HFF-Myc (cell line): ENCODE measurements at regions not wholly inside any gene's neighbourhood (a gene's known extent, or its start where the extent isn't known, plus 50 kb on each side); places are given as distances from the start of the nearest gene placed in this dataset.
"Not testable (repeated sequence)": the region's sequence is repeated elsewhere in the genome, so short reads cannot be mapped to it uniquely, and the experiment has no call there.

ENCODE experiments used
- DNase-seq: peaks from one replicate; pipeline ENCODE4 v3.0.0-alpha.2; 2011; ENCODE audit warnings: low read depth; ENCODE audit errors: extremely low read depth
- H3K4me3 ChIP-seq: replicated peaks from 2 replicates; pipeline ENCODE4 v1.5.1; 2011; ENCODE audit warnings: low read depth, mild to moderate bottlenecking, control low read depth, low read length
- CTCF ChIP-seq: IDR thresholded peaks from 2 replicates; pipeline ENCODE4 v1.5.1; 2012; ENCODE audit warnings: mild to moderate bottlenecking, low read depth, low read length, control low read depth; ENCODE audit errors: missing control alignments

- DNase-seq = no peak
- TF ChIP-seq CTCF = no peak
- H3K4me3 ChIP-seq = no peak overlapping the region
These were observed 288.7 kb downstream of the CD109 start for GRCh38 chr6:73984571-73985210.

- H3K4me3 ChIP-seq = no peak overlapping the region
- no peak for DNase-seq
- TF ChIP-seq CTCF = no peak
These were observed 287.4 kb downstream of the CD109 start for GRCh38 chr6:73983367-73983766.

GRCh38 chr6:73980096-73980495 is 284.1 kb downstream of the CD109 start:
- no peak for TF ChIP-seq CTCF
- DNase-seq = no peak
- H3K4me3 ChIP-seq = no peak overlapping the region

GRCh38 chr6:73978330-73978729 is 282.3 kb downstream of the CD109 start:
- DNase-seq = no peak
- TF ChIP-seq CTCF = no peak
- H3K4me3 ChIP-seq = no peak overlapping the region

GRCh38 chr6:73972518-73972917 is 276.5 kb downstream of the CD109 start:
- not testable (repeated sequence) for DNase-seq, H3K4me3 ChIP-seq

- no peak for DNase-seq
- peak; percentile 64 for TF ChIP-seq CTCF
- H3K4me3 ChIP-seq = no peak overlapping the region
These were observed 274.3 kb downstream of the CD109 start for GRCh38 chr6:73969971-73970970.

GRCh38 chr6:73968221-73968757 is 272.3 kb downstream of the CD109 start:
- no peak for TF ChIP-seq CTCF
- H3K4me3 ChIP-seq = no peak overlapping the region
- peak; percentile 40 for DNase-seq
